GM04503 (cell line): ENCODE measurements at regions not wholly inside any gene's neighbourhood (a gene's known extent, or its start where the extent isn't known, plus 50 kb on each side); places are given as distances from the start of the nearest gene placed in this dataset.
"Not testable (repeated sequence)": the region's sequence is repeated elsewhere in the genome, so short reads cannot be mapped to it uniquely, and the experiment has no call there.

ENCODE experiments used
- DNase-seq: peaks from one replicate; pipeline ENCODE4 v3.0.0-alpha.2; 2012; ENCODE audit warnings: low read depth

GRCh38 chr11:134845474-134846327 is 433.7 kb upstream of the B3GAT1 start:
- DNase-seq = no peak

DNA sequence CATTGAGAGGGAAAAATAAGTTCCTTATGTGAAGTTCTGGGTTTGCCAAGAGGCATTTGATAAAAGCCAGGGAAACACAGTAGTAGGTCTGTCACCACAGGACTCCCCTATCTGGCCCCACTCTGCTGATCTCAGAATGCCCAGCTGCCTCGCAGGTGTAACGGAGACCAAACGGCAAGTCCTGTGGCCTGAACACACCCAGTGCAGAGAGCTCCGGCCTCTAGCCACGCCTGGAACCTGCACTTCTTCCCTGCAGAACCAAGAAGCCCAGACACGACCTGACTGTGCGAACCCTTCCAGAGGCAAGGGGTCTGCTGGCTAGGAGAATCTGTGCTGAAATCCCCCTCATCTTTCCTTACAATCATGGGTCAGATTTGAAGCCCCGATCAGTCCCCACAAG is 432.8 kb upstream of the B3GAT1 start:
- DNase-seq = no peak

- no peak for DNase-seq
Observed at GRCh38 chr11:134843735-134844134, 431.7 kb upstream of the B3GAT1 start.

DNA sequence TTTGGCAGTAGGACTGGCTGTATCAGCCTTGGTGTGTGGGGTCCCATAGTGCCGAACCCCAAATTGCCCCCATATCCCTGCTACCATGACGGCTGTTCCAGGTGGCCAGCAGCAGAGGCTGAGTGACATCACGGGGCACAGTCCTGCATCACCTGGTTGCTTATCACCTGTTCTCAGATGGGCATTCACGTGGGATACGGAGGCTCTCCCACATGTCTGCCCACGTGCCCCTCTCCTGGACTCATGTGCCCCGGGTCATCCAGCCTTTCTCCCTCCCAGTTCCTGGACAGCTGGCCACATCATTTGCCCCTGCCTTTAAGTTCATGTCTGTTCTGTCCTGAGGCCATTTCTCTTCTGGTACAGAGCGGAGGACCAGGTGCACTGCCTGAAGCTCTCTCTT is 431.0 kb upstream of the B3GAT1 start:
- no peak for DNase-seq

DNA sequence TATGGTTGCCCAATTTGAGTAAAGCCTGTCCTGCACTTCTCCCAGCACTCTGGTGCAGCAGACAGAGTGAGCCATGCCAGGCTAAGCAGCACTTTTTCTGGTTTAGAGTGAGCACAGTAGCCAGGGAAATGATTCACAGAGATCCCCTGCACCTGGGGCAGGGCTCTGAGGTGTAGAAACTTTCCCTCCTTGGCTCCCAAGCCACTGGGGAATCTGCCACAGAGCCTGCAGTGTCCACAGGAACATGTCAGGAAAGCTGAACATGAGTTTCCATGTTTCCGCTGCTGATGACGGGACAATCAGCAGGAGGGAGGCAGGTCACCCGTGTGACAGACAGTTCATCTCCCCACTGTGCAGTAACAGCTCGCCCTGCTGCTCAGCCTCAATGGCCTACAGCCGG is 429.9 kb upstream of the B3GAT1 start:
- DNase-seq = no peak

DNA sequence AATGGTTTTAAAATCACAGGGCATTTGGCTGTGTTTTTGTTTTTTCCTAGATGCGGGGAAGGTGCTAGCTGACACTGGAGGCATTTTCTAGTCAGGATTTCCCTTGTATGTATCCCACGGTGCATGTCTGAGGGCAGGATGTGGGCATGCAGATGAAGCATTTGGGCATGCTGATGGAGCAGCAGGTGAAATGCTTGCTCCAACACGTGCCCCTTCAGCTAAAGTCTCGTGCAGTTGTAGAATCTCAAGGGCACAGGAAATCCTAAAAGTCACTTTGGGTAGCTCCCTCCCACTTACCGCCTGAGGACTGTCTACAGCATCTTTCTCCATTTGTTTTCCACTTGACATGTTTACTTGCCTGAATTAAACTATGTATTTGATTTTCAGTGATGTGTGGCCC is 429.4 kb upstream of the B3GAT1 start:
- DNase-seq = no peak

DNA sequence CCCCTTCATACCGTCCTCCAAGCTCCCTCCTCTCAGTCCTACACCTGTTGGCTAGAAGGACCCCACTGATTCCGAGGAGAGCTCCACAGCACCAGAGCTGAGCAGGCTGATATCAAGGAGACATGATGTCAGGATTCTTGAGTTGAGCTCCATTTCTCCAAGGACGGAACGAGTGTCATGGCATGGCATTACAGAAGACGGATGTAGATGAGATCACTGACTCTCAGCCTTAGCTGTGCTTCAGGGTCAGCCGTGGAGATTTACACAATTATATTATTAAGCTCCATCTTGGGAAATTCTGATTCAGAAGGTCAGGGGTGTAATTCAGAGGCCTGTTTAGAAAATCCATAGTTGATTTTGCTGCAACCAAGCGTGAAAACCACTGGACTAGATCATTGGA is 428.9 kb upstream of the B3GAT1 start:
- no peak for DNase-seq

GRCh38 chr11:134840165-134840564 is 428.1 kb upstream of the B3GAT1 start:
- not testable (repeated sequence) for DNase-seq

GRCh38 chr11:134838708-134839107 is 426.7 kb upstream of the B3GAT1 start:
- no peak for DNase-seq

DNA sequence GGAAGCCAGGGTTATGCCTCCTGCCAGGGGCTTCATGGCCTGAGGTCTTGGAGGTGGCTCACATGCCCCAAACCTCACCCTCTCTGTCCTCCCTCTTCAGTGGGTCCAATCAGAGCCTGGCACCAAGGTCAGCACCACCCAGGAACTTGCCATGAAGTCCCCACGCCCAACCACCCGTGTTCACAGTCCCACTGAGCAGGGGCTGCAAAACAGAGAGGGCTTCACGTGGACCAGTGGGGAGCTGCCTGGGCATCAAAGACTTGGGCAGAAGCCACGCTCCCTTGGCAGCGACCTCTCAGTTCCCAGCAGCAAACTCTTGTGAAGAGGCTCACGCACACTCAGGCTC is 425.8 kb upstream of the B3GAT1 start:
- no peak for DNase-seq

GRCh38 chr11:134837166-134837886 is 425.3 kb upstream of the B3GAT1 start:
- no peak for DNase-seq

DNA sequence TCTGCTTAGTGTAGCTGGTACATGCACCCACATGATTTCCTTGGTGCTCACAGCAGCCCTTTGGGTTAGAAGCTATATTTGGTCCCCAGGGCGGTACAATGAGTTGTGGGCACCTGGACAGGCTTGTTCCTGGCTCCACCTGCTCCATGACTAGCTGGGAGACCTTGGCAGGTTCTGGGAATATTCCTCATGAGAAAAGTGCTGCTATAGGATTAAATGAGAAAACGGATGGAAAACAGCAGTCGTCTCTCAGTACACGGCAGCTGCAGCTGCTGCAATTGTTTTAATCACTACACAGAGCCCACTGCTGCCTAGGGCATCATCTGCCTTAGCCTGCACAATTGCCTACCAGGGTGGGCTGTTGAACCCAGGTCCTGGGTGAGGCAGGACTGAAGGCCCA is 424.5 kb upstream of the B3GAT1 start:
- DNase-seq = no peak

DNA sequence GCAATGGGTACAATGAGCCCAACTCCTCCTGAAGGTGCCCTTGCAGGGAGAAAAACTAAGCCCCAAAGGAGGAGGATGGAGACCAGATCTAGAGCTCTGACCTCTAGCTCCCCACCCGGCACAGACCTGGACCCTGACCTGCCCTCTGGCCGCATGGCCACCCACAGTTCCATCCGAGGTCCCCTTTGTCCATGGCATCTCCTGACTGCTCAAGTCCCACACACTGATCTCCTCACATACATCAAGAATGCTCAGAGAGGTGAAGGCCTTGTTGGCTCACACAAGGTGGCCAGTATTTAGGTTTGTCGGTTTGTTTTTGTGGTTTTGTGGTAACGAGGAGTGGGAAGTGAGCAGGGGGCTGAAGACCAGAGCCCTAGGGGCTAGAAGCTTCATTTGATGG is 423.5 kb upstream of the B3GAT1 start:
- DNase-seq = no peak

DNA sequence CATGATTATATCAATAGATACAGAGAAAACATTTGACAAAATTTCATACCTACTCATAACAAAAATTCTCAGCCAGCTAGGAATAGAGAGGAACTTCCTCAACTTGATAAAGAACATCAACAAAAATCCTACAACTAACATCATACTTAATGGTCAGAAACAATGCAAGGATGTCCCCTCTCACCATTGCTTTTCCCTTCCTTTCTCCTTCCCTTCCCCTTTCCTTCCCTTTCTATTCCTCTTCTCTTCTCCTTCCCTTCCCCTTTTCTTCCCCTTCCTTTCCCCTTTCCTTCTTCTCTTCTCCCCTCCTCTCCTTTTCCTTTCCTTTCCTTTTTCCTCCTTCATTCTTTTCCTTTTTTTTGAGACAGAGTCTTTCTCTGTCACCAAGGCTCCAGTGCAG is 418.3 kb upstream of the B3GAT1 start:
- no peak for DNase-seq

GRCh38 chr11:134823970-134824369 is 411.9 kb upstream of the B3GAT1 start:
- no peak for DNase-seq

DNA sequence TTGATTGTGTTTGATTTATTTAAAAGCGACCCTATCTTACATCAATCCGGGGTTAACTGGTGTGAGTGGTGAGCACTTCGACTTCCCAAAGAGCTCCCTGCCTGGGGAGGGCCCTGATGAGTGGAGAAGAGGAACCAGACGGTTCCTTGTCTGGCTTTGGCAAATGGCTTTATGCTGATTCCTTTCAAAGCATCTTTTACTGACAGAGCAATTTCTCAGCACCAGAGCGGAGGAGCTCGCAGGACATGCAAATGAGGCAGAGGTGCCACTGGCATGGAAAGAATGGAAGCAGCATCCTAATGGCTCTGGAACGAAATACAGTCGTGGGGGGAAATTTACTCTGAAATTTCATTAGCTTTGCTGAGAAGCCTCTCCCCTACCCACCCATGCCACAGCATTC is 410.9 kb upstream of the B3GAT1 start:
- no peak for DNase-seq

DNA sequence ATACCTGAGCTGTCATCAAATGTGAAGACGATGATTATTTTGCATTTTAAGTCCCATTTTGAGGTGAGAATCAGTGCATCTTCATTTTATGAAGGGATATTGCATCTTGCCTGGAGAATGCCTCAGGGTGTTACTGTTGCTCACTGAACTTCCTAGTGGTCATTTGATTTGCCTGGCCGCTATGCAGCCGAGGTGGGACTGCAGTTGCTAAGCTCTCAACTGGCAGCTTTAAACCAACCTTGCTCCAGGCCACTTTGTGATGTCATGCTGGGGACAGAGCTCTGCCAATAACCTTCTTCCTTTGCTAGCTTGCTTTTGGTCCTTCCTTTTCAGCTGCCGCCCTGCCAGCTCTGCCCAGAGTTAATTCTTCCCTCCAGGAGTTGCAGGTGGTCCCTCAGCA is 409.4 kb upstream of the B3GAT1 start:
- DNase-seq = no peak

- DNase-seq = no peak
Observed at GRCh38 chr11:134819041-134819440, 407.0 kb upstream of the B3GAT1 start.

DNA sequence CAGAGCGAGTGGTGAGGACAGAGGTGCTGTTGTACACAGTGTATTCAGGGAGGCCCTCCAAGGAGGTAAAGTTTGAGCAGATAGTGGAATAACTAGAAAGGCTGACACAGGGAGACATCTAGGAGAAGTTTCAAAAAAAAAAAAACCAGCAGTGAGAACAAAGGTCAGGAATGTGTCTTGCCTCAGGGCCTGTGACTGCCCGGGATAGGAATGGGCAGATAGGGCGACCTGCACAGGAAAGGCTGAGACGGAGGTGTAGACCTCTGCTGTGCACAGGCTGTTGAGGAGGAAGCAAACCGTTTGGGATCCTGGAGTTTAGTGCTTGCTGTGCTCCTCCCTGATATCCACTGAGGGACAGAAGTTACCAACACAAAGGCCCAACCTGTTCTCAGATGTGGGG is 406.5 kb upstream of the B3GAT1 start:
- no peak for DNase-seq

DNA sequence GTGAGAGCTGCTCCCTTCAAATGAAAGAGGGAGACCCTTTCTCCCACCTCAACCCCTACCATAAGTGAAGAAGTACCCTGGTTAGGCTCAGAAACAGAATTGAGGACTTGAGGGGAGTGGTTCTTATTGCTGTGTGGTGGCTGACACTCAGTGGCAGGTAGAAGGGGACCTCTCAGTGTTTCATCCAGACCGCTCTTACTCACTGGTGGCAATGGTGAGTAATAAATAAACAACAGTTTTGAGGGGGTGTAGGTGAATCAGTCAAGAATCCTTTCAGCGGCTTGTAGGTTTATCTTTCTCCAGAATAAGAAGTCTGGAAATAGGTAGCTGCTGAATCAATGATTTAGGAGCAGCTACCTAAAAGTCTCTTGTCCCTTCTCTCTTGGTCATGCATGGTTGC is 403.4 kb upstream of the B3GAT1 start:
- DNase-seq = no peak

DNA sequence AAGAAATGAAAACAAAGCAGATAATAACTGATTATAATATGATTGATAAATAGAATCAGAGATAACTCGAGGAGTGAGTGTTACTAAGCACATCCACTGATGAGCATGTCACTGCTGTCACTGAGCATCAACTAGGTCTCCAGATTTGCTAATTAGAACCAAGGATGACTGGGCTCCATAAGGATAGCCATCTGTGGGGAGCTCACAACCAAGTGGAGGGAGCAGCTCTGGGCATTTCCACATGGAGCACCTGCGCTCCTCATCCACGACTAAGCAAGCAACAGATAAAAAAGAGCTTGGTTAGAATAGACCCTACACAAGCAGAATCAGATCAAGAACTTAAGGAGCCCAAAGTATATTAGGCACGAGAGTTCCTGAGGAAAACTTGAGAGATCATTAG is 396.0 kb upstream of the B3GAT1 start:
- no peak for DNase-seq

- DNase-seq = no peak
Observed at GRCh38 chr11:134802598-134802997, 390.6 kb upstream of the B3GAT1 start.

DNA sequence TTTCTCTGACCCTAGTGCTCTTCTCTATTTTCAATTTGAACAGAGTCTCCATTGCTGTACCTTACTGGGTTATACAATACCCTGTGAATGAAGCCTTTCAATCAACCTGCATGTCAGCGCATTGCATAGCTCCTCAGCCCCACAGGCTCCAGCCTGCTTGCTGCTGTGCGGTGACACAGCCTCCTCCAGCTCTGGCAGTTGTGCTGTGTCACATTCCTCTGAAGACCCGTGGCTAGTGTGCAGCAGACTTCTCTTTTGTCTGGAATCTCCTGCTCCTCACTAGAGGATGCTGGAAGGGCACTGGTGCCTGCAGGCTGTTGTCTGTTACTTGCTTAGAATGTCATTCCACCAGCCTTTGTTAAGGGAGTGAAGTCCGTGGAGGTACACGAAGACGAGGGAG is 390.1 kb upstream of the B3GAT1 start:
- no peak for DNase-seq

GRCh38 chr11:134801570-134801969 is 389.5 kb upstream of the B3GAT1 start:
- no peak for DNase-seq
